GM19372 (cell line): ENCODE measurements at regions not wholly inside any gene's neighbourhood (a gene's known extent, or its start where the extent isn't known, plus 50 kb on each side); places are given as distances from the start of the nearest gene placed in this dataset.

Source experiments
- ATAC-seq: cut with Tn5 transposase; IDR thresholded peaks from one replicate; pipeline ENCODE4 v1.9.1; 2021; ENCODE audit warnings: mild to moderate bottlenecking, low read depth, moderate library complexity; ENCODE audit not compliant: unreplicated experiment

DNA sequence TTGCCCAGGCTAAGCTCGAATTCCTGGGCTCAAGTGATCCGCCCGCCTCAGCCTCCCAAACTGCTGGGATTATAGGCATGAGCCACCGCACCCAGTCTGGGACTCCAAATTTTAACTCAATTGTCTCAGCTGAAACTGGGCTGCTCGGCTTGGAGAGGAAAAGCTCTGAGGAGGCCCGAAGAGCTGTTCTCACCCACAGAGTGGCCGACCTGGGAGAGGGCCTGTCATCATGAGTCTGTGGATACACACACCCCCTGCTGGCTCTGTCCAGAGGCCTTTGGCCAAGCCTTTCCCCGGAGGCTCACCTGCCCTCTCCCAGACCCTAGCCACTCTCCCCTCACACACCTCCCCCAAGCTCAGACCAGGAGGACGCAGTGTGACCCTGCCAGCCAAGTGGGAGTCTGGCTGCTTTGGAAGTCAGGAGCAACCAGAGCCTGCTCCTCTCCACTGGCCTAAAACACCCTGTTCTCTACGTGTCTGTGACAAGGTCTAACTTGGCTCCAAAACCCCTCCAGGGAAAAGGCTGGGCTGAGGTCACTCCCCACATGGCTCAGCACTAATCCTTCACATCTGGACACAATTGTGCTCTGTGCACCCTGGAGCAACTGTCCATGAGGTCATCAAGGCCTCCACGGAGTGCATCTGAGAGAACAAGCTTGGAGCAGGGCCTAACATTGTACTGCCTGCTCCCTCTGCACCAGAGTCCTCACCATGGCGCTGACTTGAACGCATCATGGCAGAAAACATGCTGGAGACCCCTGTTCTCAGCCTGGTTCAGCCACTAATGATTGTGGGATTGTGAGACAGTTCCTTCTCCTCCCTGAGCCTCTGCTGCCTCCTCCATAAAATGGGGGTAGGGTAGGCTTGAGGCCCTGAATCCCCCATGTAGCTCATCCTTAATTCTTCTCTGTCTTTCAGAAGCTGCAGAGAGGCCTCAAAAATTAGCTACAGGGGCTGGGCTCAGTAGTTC lies 49.9 kb upstream of the RAB6C start:
- ATAC-seq = no peak
